Transverse colon (tissue), 4 donors: ENCODE measurements at regions not wholly inside any gene's neighbourhood (a gene's known extent, or its start where the extent isn't known, plus 50 kb on each side); places are given as distances from the start of the nearest gene placed in this dataset.

Source experiments
- DNase-seq: peaks from one replicate; pipeline ENCODE4 v3.0.0-alpha.2; 2019
- H3K27ac ChIP-seq, 4 donors: fragments of 200-600 bp; sonication (generic); 2 replicates each; pipeline ENCODE4 v1.5.1; 2016 to 2018; ENCODE audit warnings: inconsistent platforms in 4 of 4
- H3K27me3 ChIP-seq: fragments of 200-600 bp; sonication (generic); 2 replicates; pipeline ENCODE4 v1.5.1; 2017; ENCODE audit warnings: inconsistent platforms
- H3K36me3 ChIP-seq, 4 donors: fragments of 200-600 bp; sonication (generic); 2 replicates each; pipeline ENCODE4 v1.5.1; 2017 to 2019; ENCODE audit warnings: inconsistent platforms in 4 of 4
- H3K4me1 ChIP-seq, 4 donors: fragments of 200-600 bp; sonication (generic); 2 replicates each; pipeline ENCODE4 v1.5.1; 2017 to 2020; ENCODE audit warnings: inconsistent platforms in 4 of 4
- H3K4me3 ChIP-seq, 4 donors: fragments of 200-600 bp; sonication (generic); 1 replicate in 1 of 4; 2 replicates in 3 of 4; pipeline versions ENCODE4 v1.5.1 to v1.6.1; 2017 to 2019; ENCODE audit warnings: inconsistent platforms in 4 of 4
- H3K9me3 ChIP-seq, 2 donors: fragments of 200-600 bp; sonication (generic); 2 replicates each; pipeline ENCODE4 v1.5.1; 2017 to 2019; ENCODE audit warnings: inconsistent platforms in 2 of 2
- CTCF ChIP-seq, 5 experiments: fragments of 200-600 bp in 3 of 5; fragments of 450-650 bp in 2 of 5; sonication (generic) in 3 of 5; IDR thresholded peaks; 1 replicate in 2 of 5; 2 replicates in 3 of 5; pipeline ENCODE4 v1.5.1; 2016 to 2017; ENCODE audit warnings: antibody characterized with exemption in 5 of 5, inconsistent platforms in 3 of 5, mild to moderate bottlenecking in 2 of 5, moderate library complexity in 1 of 5
- EP300 ChIP-seq: sonication (generic); formaldehyde crosslinking; IDR thresholded peaks from one replicate; pipeline ENCODE4 v1.6.1; 2017; ENCODE audit warnings: antibody characterized with exemption, low read depth
- POLR2A ChIP-seq: fragments of 450-650 bp; IDR thresholded peaks from one replicate; pipeline ENCODE4 v1.6.1; 2016; ENCODE audit warnings: antibody characterized with exemption, mild to moderate bottlenecking, moderate library complexity
- POLR2AphosphoS5 ChIP-seq, 3 donors: sonication (generic); formaldehyde crosslinking; IDR thresholded peaks; one replicate each; pipeline ENCODE4 v1.6.1; 2016; ENCODE audit warnings: antibody characterized with exemption in 3 of 3
- WGBS, 2 donors: methylation state at CpG; one replicate each; pipeline ENCODE4 v1.1.5; 2018; ENCODE audit warnings: low coverage in 1 of 2; 5-methylcytosine and 5-hydroxymethylcytosine counted together
- in situ Hi-C, 4 donors: fragments of 200-750 bp; cut with MboI; loops; one replicate each; pipeline versions ENCODE4 v1.15.0 to v1.15.1; 2017; ENCODE audit warnings: low sequenced_read_pairs in 3 of 4, low pct_ligation_motif_present in 1 of 4, low pct_unique_long_range_greater_than_20kb in 1 of 4
- intact Hi-C: fragments of 100-400 bp; cut with DNase I; formaldehyde crosslinking; loops from one replicate; pipeline ENCODE4 v1.15.1; 2023; ENCODE audit warnings: low total_unique reads

GRCh38 chr4:27272217-27272616 lies 411.6 kb downstream of the STIM2 start:
- intact Hi-C loops = no loop called here
- 0% methylated on average over 1 of the region's 1 CpG for WGBS, 2 donors
- in situ Hi-C loops = no loop called here

GRCh38 chr4:27276307-27277073 lies 415.8 kb downstream of the STIM2 start:
- Histone ChIP-seq H3K4me3 (no peak overlapping the region), H3K9me3 (no peaks in the 10 kb centered on the region), H3K27ac (no peak overlapping the region), H3K4me1 (no peaks in the 10 kb centered on the region), H3K36me3 (no peaks in the 10 kb centered on the region), H3K27me3 (no peaks in the 10 kb centered on the region)
- intact Hi-C loops = no loop called here
- no peak for TF ChIP-seq POLR2AphosphoS5 (IDR thresholded peaks at IDR 0.05)
- TF ChIP-seq POLR2A = no peak
- TF ChIP-seq EP300 = no peak
- TF ChIP-seq CTCF (IDR thresholded peaks at IDR 0.05) = no peak
- no peak for DNase-seq
- 5 to 14% methylated on average over 3 of the region's 3 CpGs for WGBS, 2 donors
- in situ Hi-C loops = no loop called here

More at GRCh38 chr4:27272217-27272616, 411.6 kb downstream of the STIM2 start:
- Histone ChIP-seq H3K4me3 (no peak overlapping the region), H3K36me3 (no peaks in the 10 kb centered on the region), H3K9me3 (no peaks in the 10 kb centered on the region), H3K27me3 (no peaks in the 10 kb centered on the region), H3K27ac (no peak overlapping the region), H3K4me1 (no peaks in the 10 kb centered on the region)
- no peak for DNase-seq
- TF ChIP-seq EP300 (no peak), POLR2AphosphoS5 (IDR thresholded peaks at IDR 0.05) (no peak), POLR2A (no peak), CTCF (IDR thresholded peaks at IDR 0.05) (no peak)

GRCh38 chr4:27278615-27279375 lies 418.2 kb downstream of the STIM2 start:
- no peak for DNase-seq
- in situ Hi-C loops = no loop called here

More at GRCh38 chr4:27278615-27279375, 418.2 kb downstream of the STIM2 start:
- WGBS, 2 donors = 47 to 62% methylated on average over 3 to 5 of the region's 5 CpGs
- Histone ChIP-seq H3K4me1 (no peaks in the 10 kb centered on the region), H3K9me3 (no peaks in the 10 kb centered on the region), H3K27me3 (no peaks in the 10 kb centered on the region), H3K4me3 (no peak overlapping the region), H3K36me3 (no peaks in the 10 kb centered on the region), H3K27ac (no peak overlapping the region)
- intact Hi-C loops = no loop called here
- TF ChIP-seq POLR2A = no peak
- TF ChIP-seq CTCF (IDR thresholded peaks at IDR 0.05) = no peak
- no peak for TF ChIP-seq EP300
- no peak for TF ChIP-seq POLR2AphosphoS5 (IDR thresholded peaks at IDR 0.05)
